GM12864 (cell line): ENCODE measurements at regions not wholly inside any gene's neighbourhood (a gene's known extent, or its start where the extent isn't known, plus 50 kb on each side); places are given as distances from the start of the nearest gene placed in this dataset.

Experiments used
- DNase-seq: peaks from one replicate; pipeline ENCODE4 v3.0.0-alpha.2; 2011; ENCODE audit warnings: low read depth
- H3K4me3 ChIP-seq: 2 replicates; pipeline ENCODE4 v1.5.1; 2011; ENCODE audit warnings: mild to moderate bottlenecking, low read depth, low read length, control low read depth
- CTCF ChIP-seq: IDR thresholded peaks from 2 replicates; pipeline ENCODE4 v1.5.1; 2011; ENCODE audit warnings: low read depth, mild to moderate bottlenecking, moderate library complexity, low read length, control low read depth, inconsistent platforms; ENCODE audit errors: missing control alignments

DNA sequence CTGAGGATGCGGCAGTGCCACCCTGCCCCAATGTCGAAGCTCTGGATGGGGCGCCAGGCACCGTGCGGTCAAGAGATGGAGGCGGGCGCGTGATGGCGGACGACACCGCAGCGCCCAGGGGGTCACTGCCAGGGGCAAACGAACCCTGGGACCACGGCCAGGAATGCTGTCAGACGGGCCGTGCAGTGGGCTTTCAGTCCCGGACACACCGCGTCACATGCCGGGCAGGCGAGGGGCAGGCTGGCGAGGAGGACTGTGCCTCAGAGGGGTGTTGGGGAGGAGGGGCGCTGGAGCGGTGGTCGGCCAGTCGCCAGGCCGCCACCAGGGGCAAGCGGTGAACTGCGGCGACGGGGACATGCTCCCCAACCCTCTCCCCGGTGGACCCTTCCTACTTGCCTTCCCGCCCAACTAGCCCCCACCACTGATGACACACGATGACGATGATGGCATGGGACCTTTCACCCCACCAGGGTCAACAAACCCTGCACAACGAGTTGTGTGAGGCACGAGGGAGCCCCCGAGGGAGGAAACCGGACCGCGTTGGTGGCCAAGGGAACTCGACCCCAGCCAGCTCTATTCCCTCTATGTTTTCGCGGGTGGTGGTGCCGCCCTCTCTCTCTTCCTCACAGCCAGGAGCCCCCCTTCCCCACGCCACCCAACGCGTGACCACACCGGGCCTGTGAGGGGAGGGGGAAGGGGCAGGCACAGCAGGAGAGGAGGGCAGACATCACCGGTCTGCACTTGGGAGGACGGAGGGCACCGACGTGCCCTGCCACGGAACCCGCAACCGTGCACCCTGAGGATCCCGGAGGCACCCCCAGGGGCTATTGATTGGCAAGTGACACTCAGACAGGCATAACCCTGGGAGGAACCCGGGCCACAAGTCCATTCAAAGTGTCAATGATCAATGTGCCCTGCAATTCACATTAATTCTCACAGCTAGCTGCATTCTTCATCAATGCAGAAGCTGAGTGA, 1960.9 kb upstream of the DEFB115 start:
- no peak for TF ChIP-seq CTCF

DNA sequence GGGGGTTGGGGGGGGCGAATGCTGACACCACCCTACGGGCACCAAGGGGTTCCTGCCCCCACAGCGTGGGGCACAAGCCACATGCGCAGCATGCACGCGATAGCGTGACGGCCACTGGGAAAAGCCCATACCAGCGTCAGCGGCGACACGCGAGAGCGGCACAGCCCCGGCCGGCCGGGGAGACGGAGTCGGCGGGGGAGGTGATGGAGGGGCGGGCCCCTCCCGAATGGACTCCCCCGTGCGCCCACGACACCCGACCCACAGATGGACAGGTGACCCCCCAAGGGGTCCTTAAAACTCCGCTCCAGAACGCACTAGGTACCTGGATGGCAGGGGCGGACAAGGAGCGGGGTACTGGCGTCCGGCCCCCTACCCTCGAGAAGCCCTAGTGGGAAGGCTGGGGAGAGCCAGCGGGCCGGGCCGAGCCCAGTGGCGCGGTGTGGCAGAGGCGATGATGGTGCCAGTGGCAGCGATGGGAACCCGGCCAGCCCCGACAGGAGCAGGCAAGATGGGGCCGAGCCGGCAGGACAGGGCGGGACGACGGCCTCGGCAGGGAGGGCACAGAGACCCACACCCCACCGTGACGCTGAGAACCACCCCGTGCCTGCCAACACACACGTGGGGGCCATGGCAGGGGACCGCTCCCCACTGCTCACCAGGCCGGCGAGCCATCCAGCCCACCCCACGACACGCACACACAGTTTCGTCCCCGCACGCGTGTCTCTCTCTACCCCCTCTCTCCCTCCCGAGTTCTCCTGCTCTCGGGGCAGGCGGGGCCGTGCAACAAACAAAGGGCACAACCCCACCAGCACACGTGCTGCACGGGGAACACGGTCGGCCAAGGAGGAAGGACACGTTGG, 1959.8 kb upstream of the DEFB115 start:
- no peak for DNase-seq
- TF ChIP-seq CTCF = no peak
- no peak overlapping the region for H3K4me3 ChIP-seq

More for the DNA sequence above, 1960.9 kb upstream of the DEFB115 start:
- H3K4me3 ChIP-seq = no peak overlapping the region
- no peak for DNase-seq

DNA sequence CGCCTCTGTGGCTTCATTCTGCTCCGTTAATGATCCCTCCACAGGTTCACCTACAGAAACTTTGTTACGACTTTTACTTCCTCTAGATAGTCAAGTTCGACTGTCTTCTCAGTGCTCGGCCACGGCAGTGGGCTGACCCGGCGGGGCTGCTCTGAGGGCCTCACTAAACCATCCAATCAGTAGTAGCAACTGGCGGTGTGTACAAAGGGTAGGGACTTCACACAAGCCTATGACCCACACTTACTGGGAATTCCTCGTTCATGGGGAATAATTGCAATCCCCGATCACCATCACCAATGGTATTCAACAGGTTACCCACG, 1959.2 kb upstream of the DEFB115 start:
- H3K4me3 ChIP-seq = no peak overlapping the region
- DNase-seq = no peak
- no peak for TF ChIP-seq CTCF

GRCh38 chr20:29298759-29299613, 1958.5 kb upstream of the DEFB115 start:
- H3K4me3 ChIP-seq = no peak overlapping the region
- peak; percentile 7 for DNase-seq
- no peak for TF ChIP-seq CTCF

GRCh38 chr20:29299811-29300578, 1957.5 kb upstream of the DEFB115 start:
- no peak for DNase-seq
- no peak overlapping the region for H3K4me3 ChIP-seq
- TF ChIP-seq CTCF = no peak
